GM13976 (cell line): ENCODE measurements at regions not wholly inside any gene's neighbourhood (a gene's known extent, or its start where the extent isn't known, plus 50 kb on each side); places are given as distances from the start of the nearest gene placed in this dataset.

ENCODE experiments used
- DNase-seq: peaks from one replicate; pipeline ENCODE4 v3.0.0; 2012; ENCODE audit warnings: low spot score
- in situ Hi-C: fragments of 300-500 bp; cut with MboI; formaldehyde crosslinking; loops from one replicate; pipeline ENCODE4 v1.12.0; 2022; ENCODE audit warnings: low sequenced_read_pairs, mixed read lengths, inconsistent platforms; ENCODE audit not compliant: unreplicated experiment
- TF ChIP-seq, protein P1 (sequence below): IDR thresholded peaks from 2 replicates; pipeline ENCODE4 v1.5.1; 2012; ENCODE audit warnings: borderline replicate concordance, mild to moderate bottlenecking; ENCODE audit not compliant: insufficient read depth; ENCODE audit errors: extremely low read depth, missing control alignments, control extremely low read depth

DNA sequence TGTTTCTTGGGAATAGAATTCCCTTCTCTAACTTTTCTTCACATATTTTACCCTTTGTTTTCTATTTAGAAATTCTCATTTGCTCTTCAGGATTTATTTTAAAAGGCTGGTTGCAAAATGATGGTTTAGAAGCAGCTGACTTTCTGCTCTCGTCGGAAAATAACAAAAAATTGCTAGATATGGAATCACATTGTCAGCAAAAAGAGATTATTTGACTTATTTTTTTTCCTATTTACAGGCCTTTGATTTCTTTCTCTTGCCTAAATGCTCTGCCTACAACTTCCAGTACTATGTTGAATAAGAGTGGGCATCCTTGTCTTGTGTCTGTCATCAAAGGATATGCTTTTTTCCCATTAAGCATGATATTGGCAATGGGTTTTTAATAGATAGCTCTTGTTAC lies 1619.1 kb upstream of the ACO1 start:
- in situ Hi-C loops: no loop called here
- no peak for DNase-seq
- TF ChIP-seq, protein P1, sequence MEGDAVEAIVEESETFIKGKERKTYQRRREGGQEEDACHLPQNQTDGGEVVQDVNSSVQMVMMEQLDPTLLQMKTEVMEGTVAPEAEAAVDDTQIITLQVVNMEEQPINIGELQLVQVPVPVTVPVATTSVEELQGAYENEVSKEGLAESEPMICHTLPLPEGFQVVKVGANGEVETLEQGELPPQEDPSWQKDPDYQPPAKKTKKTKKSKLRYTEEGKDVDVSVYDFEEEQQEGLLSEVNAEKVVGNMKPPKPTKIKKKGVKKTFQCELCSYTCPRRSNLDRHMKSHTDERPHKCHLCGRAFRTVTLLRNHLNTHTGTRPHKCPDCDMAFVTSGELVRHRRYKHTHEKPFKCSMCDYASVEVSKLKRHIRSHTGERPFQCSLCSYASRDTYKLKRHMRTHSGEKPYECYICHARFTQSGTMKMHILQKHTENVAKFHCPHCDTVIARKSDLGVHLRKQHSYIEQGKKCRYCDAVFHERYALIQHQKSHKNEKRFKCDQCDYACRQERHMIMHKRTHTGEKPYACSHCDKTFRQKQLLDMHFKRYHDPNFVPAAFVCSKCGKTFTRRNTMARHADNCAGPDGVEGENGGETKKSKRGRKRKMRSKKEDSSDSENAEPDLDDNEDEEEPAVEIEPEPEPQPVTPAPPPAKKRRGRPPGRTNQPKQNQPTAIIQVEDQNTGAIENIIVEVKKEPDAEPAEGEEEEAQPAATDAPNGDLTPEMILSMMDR: no peak

DNA sequence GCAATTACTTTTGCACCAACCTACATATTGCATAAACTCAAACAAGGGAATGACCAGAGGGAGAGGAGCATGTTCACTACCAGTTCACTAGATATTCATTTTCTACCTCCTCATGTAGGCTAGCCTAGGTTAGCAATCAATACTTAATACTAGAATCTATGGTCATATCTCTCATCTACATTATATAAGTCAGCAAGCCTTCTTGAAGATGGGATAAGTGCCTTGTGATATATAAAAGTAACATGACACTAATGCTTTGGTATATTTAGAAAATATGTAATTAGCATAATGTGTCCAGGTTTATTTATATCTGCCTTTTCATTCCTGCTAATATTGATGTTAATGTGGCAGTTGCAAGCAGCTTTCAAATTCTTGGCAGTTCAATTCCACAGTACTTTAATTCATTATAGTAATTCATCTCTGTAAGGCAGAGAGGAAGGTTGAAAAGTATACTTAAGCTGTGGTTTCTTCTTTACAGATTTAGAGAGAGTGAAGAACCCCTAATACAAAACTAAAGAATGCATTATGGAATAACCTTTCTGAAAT lies 1613.2 kb upstream of the ACO1 start:
- TF ChIP-seq, protein P1: no peak
- in situ Hi-C loops: no loop called here

DNA sequence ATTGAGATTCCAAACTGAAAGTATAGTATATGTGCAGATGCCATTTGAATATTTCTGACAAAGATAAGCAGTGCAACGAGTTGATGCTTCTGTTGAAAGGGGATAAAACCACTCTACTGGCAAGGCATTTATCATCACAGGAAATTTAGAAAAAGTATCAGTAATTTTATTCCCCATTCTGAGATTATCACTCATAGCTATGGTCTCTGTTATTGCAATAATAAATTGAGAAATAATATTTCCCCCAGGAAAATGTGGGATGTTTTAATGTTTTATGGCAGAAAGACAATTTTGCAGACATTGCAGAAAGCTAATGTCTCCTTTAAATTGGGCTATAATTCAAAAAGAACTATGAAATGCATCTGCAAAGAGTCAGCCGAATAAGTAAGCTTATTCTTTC lies 1612.7 kb upstream of the ACO1 start:
- in situ Hi-C loops: no loop called here
- no peak for DNase-seq
- TF ChIP-seq, protein P1: no peak

More for the DNA sequence above, 1613.2 kb upstream of the ACO1 start:
- DNase-seq: no peak

DNA sequence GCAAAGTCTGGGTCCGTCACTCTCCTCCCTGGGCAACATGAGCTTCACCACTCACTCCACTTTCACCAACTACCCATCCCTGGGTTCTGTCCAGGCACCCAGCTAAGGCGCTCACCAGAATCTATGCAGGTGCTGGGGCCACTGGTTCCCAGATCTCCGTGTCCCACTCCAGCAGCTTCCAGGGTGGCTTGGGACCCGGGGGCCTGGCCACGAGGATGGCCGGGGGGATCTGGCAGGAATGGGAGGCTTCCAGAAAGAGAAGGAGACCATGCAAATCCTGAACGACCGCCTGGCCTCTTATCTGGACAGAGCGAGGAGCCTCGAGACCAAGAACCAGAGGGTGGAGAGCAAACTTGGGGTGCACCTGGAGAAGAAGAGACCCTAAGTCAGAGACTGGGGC lies 1611.0 kb upstream of the ACO1 start:
- no peak for DNase-seq
- in situ Hi-C loops: no loop called here
- TF ChIP-seq, protein P1: no peak

DNA sequence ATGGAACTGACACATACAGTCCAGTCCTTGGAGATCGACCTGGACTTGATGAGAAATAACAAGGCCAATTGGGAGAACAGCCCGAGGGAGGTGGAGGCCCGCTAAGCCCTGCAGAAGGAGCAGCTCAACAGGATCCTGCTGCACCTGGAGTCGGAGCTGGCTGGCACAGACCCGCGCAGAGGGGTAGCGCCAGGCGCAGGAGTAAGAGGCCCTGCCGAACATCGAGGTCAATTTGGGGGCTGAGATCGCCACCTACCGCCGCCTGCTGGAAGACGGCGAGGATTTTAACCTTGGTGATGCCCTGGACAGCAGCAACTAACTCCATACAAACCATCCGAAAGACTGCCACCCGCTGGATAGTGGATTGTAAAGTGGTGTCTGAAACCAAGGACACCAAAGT lies 1610.1 kb upstream of the ACO1 start:
- in situ Hi-C loops: no loop called here
- DNase-seq: no peak
- TF ChIP-seq, protein P1: no peak

DNA sequence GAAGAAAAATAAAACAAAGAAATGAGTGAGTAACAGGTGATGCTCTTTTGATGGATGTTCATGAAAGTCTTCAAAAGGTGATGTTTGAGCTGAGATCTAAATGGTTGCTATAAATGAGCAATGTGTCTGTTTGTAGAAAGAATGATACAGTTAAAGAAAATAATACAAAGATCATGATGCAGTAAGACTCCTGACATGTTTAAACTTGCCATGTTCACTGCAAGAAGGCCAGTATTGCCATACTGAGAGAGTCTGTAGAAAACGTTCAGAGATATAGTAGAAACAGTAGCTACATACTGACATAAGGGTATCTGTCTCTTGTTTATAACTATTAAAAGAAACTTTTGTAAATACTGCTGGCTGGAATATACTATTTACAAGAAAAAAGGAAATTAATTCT lies 1609.2 kb upstream of the ACO1 start:
- TF ChIP-seq, protein P1: no peak
- in situ Hi-C loops: no loop called here
- no peak for DNase-seq

DNA sequence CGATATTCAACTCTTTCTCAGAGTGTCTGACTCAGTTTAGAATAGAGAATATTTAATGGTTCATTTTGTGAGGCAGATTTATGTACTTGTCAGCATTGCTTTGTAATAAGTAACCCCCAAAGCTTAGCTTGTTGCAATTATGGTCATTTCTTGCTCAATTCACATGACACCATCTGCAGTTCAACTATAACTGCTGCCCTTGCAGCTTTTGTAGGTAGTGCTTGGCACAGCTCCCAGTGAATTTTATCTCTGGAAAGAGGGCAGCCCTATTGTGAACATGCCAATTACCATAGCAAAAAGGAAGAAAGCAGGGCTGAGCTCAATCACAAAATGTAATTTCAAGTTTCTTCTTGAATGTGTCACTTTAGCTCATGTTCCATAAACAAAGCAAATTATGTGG lies 1587.7 kb upstream of the ACO1 start:
- in situ Hi-C loops: no loop called here
- DNase-seq: no peak
- TF ChIP-seq, protein P1: no peak
